WTC11 (cell line): ENCODE measurements at regions not wholly inside any gene's neighbourhood (a gene's known extent, or its start where the extent isn't known, plus 50 kb on each side); places are given as distances from the start of the nearest gene placed in this dataset.

Experiments used
- CREB1 ChIP-seq: sonication (generic); formaldehyde crosslinking; IDR thresholded peaks from 2 replicates; pipeline ENCODE4 v1.8.0; 2023; ENCODE audit warnings: mild to moderate bottlenecking, missing genetic modification reagents
- ELF4 ChIP-seq: sonication (generic); formaldehyde crosslinking; IDR thresholded peaks from 2 replicates; pipeline ENCODE4 v1.8.1; 2022; ENCODE audit warnings: low read depth, mild to moderate bottlenecking, moderate library complexity, missing genetic modification reagents
- HMGA2 ChIP-seq: fragments of 250-450 bp; sonication (Bioruptor Pico); IDR thresholded peaks from 2 replicates; pipeline ENCODE4 v1.4.0; 2021; ENCODE audit warnings: mild to moderate bottlenecking, moderate library complexity
- JUN ChIP-seq: sonication (generic); formaldehyde crosslinking; IDR thresholded peaks from 2 replicates; pipeline ENCODE4 v1.8.0; 2023; ENCODE audit warnings: mild to moderate bottlenecking, missing genetic modification reagents
- ZNF317 ChIP-seq: sonication (generic); formaldehyde crosslinking; IDR thresholded peaks from 2 replicates; pipeline ENCODE4 v1.8.1; 2023; ENCODE audit warnings: low read depth, mild to moderate bottlenecking, moderate library complexity, missing genetic modification reagents, borderline replicate concordance
- TF ChIP-seq, protein P1 (sequence below): fragments of 200-600 bp; IDR thresholded peaks from 2 replicates; pipeline ENCODE4 v1.8.0; 2022; ENCODE audit warnings: antibody characterized with exemption
- TF ChIP-seq, protein P2 (sequence below): sonication (generic); formaldehyde crosslinking; IDR thresholded peaks from 2 replicates; pipeline ENCODE4 v1.8.1; 2023; ENCODE audit warnings: mild to moderate bottlenecking, missing genetic modification reagents, moderate library complexity
- TF ChIP-seq, protein P3 (sequence below): sonication (generic); formaldehyde crosslinking; IDR thresholded peaks from 2 replicates; pipeline ENCODE4 v1.8.1; 2023; ENCODE audit warnings: mild to moderate bottlenecking, missing genetic modification reagents

DNA sequence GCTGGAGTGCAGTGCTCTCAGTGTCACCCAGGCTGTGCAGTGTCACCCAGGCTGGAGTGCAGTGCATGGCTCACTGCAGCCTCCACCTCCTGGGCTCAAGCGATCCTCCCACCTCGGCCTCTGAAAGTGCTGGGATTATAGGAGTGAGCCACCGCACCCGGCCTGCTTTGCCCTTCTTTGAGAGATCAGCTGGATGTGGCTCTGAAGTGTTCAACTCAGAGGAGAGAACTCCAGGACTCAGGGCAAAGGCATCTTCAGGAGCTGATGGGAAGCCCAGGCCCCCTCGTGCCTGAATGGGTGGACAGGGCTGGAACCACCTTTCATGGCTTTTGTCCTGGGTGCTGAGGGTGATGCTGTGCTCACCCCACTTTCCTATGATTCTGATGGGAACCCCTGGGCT is 52.0 kb upstream of the HAAO start:
- TF ChIP-seq HMGA2 (CRISPR knock-in tag): no peak
- TF ChIP-seq, protein P1, sequence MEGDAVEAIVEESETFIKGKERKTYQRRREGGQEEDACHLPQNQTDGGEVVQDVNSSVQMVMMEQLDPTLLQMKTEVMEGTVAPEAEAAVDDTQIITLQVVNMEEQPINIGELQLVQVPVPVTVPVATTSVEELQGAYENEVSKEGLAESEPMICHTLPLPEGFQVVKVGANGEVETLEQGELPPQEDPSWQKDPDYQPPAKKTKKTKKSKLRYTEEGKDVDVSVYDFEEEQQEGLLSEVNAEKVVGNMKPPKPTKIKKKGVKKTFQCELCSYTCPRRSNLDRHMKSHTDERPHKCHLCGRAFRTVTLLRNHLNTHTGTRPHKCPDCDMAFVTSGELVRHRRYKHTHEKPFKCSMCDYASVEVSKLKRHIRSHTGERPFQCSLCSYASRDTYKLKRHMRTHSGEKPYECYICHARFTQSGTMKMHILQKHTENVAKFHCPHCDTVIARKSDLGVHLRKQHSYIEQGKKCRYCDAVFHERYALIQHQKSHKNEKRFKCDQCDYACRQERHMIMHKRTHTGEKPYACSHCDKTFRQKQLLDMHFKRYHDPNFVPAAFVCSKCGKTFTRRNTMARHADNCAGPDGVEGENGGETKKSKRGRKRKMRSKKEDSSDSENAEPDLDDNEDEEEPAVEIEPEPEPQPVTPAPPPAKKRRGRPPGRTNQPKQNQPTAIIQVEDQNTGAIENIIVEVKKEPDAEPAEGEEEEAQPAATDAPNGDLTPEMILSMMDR: no peak
- TF ChIP-seq JUN (CRISPR knock-in tag): no peak
- TF ChIP-seq CREB1 (CRISPR knock-in tag): no peak
- no peak for TF ChIP-seq ZNF317 (CRISPR knock-in tag)
- TF ChIP-seq, protein P2, sequence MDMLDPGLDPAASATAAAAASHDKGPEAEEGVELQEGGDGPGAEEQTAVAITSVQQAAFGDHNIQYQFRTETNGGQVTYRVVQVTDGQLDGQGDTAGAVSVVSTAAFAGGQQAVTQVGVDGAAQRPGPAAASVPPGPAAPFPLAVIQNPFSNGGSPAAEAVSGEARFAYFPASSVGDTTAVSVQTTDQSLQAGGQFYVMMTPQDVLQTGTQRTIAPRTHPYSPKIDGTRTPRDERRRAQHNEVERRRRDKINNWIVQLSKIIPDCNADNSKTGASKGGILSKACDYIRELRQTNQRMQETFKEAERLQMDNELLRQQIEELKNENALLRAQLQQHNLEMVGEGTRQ (CRISPR knock-in tag): no peak
- no peak for TF ChIP-seq ELF4 (CRISPR knock-in tag)
- TF ChIP-seq, protein P3, sequence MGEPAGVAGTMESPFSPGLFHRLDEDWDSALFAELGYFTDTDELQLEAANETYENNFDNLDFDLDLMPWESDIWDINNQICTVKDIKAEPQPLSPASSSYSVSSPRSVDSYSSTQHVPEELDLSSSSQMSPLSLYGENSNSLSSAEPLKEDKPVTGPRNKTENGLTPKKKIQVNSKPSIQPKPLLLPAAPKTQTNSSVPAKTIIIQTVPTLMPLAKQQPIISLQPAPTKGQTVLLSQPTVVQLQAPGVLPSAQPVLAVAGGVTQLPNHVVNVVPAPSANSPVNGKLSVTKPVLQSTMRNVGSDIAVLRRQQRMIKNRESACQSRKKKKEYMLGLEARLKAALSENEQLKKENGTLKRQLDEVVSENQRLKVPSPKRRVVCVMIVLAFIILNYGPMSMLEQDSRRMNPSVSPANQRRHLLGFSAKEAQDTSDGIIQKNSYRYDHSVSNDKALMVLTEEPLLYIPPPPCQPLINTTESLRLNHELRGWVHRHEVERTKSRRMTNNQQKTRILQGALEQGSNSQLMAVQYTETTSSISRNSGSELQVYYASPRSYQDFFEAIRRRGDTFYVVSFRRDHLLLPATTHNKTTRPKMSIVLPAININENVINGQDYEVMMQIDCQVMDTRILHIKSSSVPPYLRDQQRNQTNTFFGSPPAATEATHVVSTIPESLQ (CRISPR knock-in tag): no peak
